IgD-negative memory B cell (primary cell): ENCODE measurements at regions not wholly inside any gene's neighbourhood (a gene's known extent, or its start where the extent isn't known, plus 50 kb on each side); places are given as distances from the start of the nearest gene placed in this dataset.
A peak's percentile ranks its signal among the peaks of the same experiment; 100 is the strongest.
"Not testable (repeated sequence)": the region's sequence is repeated elsewhere in the genome, so short reads cannot be mapped to it uniquely, and the experiment has no call there.

Source experiments
- H3K27ac Mint-ChIP-seq, 3 donors: one replicate each; pipeline ENCODE4 v1.8.0; 2020 to 2022; ENCODE audit warnings: mild to moderate bottlenecking in 3 of 3, mixed read lengths in 3 of 3, moderate library complexity in 1 of 3
- H3K27me3 Mint-ChIP-seq: one replicate; pipeline ENCODE4 v1.8.0; 2021; ENCODE audit warnings: mixed read lengths
- H3K36me3 Mint-ChIP-seq: one replicate; pipeline ENCODE4 v1.8.0; 2020; ENCODE audit warnings: mild to moderate bottlenecking, mixed read lengths
- H3K4me1 Mint-ChIP-seq, 3 donors: one replicate each; pipeline ENCODE4 v1.8.0; 2020 to 2022; ENCODE audit warnings: mixed read lengths in 3 of 3, mild to moderate bottlenecking in 1 of 3
- H3K4me3 Mint-ChIP-seq, 4 donors: one replicate each; pipeline ENCODE4 v1.8.0; 2020 to 2022; ENCODE audit warnings: mild to moderate bottlenecking in 4 of 4, mixed read lengths in 4 of 4, moderate library complexity in 3 of 4
- H3K9me3 Mint-ChIP-seq, 3 donors: one replicate each; pipeline ENCODE4 v1.8.0; 2020 to 2021; ENCODE audit warnings: mixed read lengths in 3 of 3, mild to moderate bottlenecking in 1 of 3

DNA sequence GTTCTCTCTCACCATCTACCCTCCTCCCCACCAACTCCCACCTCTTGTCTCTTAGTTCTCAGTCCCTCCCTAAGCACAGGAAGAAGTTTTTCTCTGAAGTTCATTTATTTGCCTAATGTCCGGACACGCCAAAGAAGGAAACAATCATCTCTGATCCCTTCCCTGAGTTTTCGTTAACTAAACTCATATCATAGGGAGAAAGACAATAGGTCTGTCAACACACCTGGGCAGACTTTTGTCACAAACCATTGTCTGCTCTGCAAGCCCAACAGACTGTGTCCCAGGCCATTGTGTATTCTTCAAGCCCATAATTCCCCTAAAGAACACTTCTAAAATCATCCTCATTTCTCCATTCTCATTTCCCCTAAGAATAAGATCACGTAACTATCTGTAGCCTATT is 691.0 kb upstream of the MBL2 start:
- no peaks in the 10 kb centered on the region for H3K27me3 Mint-ChIP-seq
- peak overlapping the region in 1 of 3 donors; percentile 50 for H3K27ac Mint-ChIP-seq
- no peak overlapping the region for H3K4me3 Mint-ChIP-seq
- H3K36me3 Mint-ChIP-seq, result no peaks in the 10 kb centered on the region
- H3K4me1 Mint-ChIP-seq, result peaks cover 0 to 2% (median 0%) of the 10 kb centered on the region in 3 donors
- peaks cover 0 to 7% (median 3%) of the 10 kb centered on the region in 3 donors for H3K9me3 Mint-ChIP-seq

DNA sequence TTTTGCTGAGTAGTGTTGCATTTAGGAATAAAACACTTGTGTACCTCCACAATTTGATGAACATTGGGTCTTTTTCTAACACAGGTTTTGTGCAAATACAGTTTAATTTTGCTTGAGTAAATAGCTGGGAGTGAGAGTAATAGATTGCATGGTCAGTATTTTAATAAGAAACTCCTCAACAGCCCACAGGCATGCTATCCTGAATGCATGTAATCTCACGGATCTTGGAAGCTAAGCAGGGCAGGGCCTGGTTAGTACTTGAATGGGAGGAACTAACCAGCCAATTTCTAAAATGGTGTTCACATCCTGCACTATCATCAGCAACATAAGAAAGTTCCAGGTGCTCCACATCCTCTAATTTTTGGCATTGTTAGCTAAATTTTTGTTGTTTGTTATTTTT is 685.4 kb upstream of the MBL2 start:
- no peak overlapping the region for H3K4me3 Mint-ChIP-seq
- H3K27me3 Mint-ChIP-seq, result no peaks in the 10 kb centered on the region
- H3K4me1 Mint-ChIP-seq, result peaks cover 0 to 2% (median 0%) of the 10 kb centered on the region in 3 donors
- no peaks in the 10 kb centered on the region for H3K36me3 Mint-ChIP-seq
- H3K27ac Mint-ChIP-seq, result no peak overlapping the region
- H3K9me3 Mint-ChIP-seq, result no peaks in the 10 kb centered on the region

DNA sequence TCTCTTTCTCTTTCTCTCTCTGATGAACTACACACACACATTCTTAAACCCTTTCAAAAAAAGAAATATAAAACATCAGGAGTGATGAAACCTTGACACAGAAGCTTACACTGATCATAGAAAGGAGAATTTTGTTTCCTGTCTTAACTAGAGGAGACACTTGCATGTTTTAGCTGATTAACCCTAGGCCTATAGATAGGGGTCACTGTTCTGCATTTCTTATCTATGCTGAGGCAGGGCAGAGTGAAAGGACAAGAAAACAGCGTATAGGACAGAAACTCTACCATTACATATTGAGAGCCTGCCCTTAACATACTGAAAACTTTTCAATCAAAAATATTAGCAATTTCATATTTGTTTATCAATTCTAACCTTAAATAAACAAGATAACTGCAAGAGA is 680.6 kb upstream of the MBL2 start:
- Mint-ChIP-seq H3K4me3 (no peak overlapping the region), H3K4me1 (no peaks in the 10 kb centered on the region), H3K36me3 (no peaks in the 10 kb centered on the region), H3K27me3 (no peaks in the 10 kb centered on the region), H3K27ac (no peak overlapping the region), H3K9me3 (peaks cover 0 to 15% (median 4%) of the 10 kb centered on the region in 3 donors)

DNA sequence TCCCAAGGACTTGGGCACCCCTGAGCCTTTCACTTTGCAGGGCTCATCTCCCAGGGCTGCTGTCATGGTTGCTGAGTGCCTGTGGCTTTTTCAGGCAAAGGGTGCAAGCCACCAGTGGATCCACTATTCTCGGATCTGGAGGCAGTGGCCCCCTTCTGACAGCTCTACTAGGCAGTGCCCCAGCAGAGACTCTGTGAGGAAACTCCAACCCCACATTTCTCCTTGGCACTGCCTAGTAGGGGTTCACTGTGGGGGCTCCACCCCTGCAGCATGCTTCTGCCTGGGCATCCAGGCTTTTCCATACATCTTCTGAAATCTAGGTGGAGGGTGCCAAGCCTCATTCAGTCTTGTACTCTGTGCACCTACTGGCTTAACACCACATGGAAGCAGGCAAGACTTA is 675.0 kb upstream of the MBL2 start:
- H3K9me3 Mint-ChIP-seq, result peaks cover 0 to 18% (median 6%) of the 10 kb centered on the region in 3 donors
- no peaks in the 10 kb centered on the region for H3K36me3 Mint-ChIP-seq

DNA sequence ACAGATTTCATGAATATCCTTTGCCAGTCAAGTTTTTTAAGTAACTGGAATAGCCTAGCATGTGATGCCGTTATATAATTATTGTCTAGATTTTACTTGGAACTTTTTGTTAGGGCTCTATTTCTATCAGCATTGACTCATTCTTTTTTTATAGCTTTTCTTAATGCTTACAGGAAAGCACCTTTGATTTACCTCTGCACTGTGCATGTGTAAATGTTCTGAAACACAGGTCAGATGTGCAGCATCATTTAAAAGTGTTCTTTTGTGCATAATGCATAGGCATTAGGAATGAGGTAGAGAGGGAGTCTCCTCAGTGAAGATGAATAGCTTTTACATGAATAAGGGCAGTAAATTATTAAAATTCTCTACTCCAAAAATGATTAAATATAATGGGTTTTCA is 669.3 kb upstream of the MBL2 start:
- no peak overlapping the region for H3K4me3 Mint-ChIP-seq

More for the DNA sequence above, 675.0 kb upstream of the MBL2 start:
- Mint-ChIP-seq H3K27ac (no peak overlapping the region), H3K4me3 (no peak overlapping the region), H3K27me3 (no peaks in the 10 kb centered on the region), H3K4me1 (no peaks in the 10 kb centered on the region)

DNA sequence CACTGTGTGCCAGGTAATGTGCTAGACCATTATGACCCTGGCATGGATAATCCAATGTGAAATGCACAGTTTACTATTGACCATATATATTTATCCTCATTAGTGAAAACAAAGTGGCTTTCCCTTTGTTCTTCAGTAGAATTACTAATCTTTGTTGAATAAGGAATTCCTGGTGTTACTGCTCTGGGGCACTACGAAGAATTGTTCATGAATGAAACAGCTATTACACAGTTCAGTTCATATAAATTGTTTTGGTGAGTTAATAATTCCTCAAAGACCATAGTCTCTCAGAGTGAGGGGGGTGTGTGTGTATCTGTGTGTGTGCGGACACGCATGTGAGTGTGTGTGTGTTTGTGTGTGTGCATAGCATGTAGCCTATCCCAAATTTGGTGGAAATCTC is 668.0 kb upstream of the MBL2 start:
- no peaks in the 10 kb centered on the region for H3K27me3 Mint-ChIP-seq
- no peak overlapping the region for H3K4me3 Mint-ChIP-seq
- no peaks in the 10 kb centered on the region for H3K4me1 Mint-ChIP-seq
- no peaks in the 10 kb centered on the region for H3K36me3 Mint-ChIP-seq
- no peaks in the 10 kb centered on the region for H3K9me3 Mint-ChIP-seq
- no peak overlapping the region for H3K27ac Mint-ChIP-seq

More for the DNA sequence above, 669.3 kb upstream of the MBL2 start:
- Mint-ChIP-seq H3K36me3 (no peaks in the 10 kb centered on the region), H3K27me3 (no peaks in the 10 kb centered on the region), H3K9me3 (peaks cover 0 to 2% (median 0%) of the 10 kb centered on the region in 3 donors), H3K27ac (no peak overlapping the region), H3K4me1 (no peaks in the 10 kb centered on the region)

DNA sequence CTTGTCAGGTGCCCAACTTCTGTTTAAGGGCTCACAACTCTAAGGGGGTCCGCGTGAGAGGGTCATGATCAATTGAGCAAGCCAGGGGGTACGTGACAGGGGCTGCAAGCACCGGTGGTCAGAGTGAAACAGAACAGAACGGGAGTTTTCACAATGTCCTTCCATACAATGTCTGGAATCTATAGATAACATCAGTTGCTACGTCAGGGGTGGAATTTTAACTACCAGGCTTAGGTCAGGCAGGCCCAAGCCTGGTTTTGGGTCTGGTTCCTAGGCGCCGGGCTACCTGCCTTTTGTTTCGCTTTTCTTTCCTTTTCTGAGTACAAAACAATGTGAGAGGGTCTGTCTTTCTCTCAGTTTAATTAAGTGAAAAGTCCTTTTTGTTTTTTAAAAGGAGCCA is 666.5 kb upstream of the MBL2 start:
- H3K4me3 Mint-ChIP-seq, H3K36me3 Mint-ChIP-seq, H3K9me3 Mint-ChIP-seq, H3K27ac Mint-ChIP-seq, H3K27me3 Mint-ChIP-seq, H3K4me1 Mint-ChIP-seq: not testable (repeated sequence)

DNA sequence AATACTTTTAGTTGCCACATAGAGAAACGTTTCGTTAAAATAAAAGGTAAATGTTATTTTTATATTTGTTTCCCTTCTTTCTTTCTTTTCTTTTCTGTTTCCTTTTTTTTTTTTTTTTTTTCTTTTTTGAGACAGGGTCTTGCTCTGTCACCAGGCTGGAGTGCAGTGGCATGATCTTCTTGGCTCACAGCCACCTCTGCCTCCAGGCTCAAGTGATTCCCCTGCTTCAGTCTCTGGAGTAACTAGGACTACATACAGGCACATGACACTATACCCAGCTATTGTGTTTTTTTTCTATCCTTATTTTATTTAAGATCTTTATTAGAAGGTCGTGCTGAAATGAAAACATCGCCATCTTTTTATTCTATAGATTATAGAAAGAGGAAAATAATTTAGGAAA is 661.8 kb upstream of the MBL2 start:
- Mint-ChIP-seq H3K36me3 (no peaks in the 10 kb centered on the region), H3K4me1 (no peaks in the 10 kb centered on the region), H3K27me3 (no peaks in the 10 kb centered on the region), H3K9me3 (peaks cover 0 to 1% (median 0%) of the 10 kb centered on the region in 3 donors), H3K27ac (no peak overlapping the region), H3K4me3 (no peak overlapping the region)

DNA sequence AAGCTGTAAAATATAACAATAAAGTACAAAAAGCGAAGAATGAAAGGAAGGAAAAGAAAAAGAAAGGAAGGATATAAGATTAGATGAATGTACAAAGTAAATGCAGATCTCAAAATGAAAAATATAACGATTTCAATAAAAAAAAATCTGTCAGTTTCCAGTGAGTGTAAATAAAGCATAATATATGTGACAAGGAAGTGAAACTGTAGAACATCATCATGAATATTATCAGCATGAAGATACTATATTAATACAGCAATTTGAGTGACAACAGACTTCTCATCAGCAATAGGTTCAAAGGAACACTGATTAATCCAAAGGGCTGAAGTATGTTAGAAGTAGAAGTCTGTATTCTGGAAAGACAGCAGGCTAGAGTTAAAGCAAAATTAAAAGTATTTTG is 659.5 kb upstream of the MBL2 start:
- H3K36me3 Mint-ChIP-seq, result no peaks in the 10 kb centered on the region
- H3K4me3 Mint-ChIP-seq, result no peak overlapping the region
- no peaks in the 10 kb centered on the region for H3K4me1 Mint-ChIP-seq

DNA sequence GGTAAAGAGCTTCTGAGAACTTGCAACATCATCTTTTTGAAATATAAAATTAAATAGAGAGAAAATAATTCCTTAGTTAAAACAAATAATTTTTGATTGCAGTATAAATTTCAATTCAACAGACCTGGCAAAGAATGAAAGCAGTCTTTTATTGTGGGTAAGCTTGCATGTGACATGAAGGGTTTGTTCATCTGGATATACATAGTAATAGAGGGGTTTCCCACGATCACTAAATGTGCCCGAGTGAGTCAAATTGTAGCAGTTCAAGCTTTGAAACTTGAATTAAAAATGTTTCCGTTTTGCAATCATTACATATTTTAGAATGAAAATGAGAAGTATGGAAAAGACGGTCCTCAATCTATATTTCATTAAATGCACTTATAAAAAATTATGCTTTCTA is 658.4 kb upstream of the MBL2 start:
- Mint-ChIP-seq H3K9me3 (peaks cover 0 to 4% (median 1%) of the 10 kb centered on the region in 3 donors), H3K27me3 (no peaks in the 10 kb centered on the region), H3K4me3 (no peak overlapping the region), H3K27ac (no peak overlapping the region), H3K36me3 (no peaks in the 10 kb centered on the region), H3K4me1 (no peaks in the 10 kb centered on the region)

More for the DNA sequence above, 659.5 kb upstream of the MBL2 start:
- Mint-ChIP-seq H3K27me3 (no peaks in the 10 kb centered on the region), H3K9me3 (peaks cover 0 to 1% (median 0%) of the 10 kb centered on the region in 3 donors), H3K27ac (no peak overlapping the region)

DNA sequence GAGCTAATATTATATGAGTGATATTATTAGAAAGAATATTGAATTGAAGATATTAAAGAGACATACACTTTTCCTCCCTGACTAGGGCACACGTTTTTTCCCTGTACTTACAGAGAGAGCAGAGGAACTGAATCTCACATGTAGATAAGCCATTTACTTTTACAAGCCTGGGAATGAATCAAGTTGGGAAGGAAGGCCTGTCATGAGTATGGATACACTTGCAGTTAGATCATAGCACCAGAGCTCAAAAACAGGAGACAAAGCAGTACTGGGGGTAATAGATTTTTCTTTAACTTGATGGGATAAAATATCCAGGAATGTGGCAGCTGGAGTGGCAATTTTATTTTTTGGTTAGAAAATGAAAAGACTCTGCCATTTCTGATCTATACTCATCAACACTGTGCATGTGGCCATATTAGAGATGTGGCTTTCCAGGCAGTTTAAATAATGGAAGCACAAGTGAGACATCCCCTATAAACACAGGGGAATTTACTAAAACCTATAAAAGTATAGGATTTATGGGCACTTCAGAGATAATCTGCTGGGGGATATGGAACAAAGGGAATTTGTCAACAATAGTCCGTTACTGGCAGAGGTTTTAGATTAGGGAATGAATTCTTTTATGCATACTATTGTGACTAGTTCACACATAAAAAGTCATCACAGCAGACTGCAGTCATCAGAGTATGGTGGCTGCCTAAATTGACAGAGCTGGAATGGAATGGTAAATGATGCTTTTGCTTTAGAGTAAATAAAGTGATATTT is 657.7 kb upstream of the MBL2 start:
- Mint-ChIP-seq H3K27ac (no peak overlapping the region), H3K36me3 (no peaks in the 10 kb centered on the region), H3K9me3 (peaks cover 0 to 8% (median 1%) of the 10 kb centered on the region in 3 donors), H3K4me1 (no peaks in the 10 kb centered on the region), H3K27me3 (no peaks in the 10 kb centered on the region), H3K4me3 (no peak overlapping the region)

DNA sequence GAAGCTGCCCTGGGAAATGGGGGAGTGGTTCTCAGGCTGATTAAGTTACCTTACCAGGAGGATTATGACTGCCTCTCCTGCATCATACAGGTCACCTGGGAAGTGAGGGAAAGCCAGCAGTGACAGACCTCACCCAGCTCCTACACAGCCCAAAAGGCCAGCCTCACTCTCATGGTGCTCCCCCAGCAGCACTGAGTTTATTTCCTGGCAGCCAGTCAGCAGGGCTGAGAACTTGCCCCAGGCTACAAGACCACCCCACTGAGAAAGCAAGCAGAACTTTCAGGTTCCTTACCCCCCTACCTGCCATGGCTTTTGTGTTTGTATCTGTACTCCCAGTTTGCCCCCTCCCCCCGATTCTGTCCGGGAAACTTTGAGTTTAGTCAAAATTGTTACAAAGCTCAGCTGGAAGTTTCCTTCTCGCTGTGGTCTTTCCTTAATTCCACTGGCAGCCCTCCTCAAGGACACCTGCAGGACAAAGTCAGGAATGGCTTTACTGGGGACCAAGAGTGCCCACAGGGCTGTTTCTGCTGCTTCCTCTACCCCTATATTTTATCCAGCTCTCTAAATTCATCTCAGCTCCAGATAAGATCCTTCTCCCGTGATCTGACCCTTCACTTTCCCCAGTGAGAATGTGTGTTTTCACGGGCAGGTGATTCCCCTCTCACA is 649.8 kb upstream of the MBL2 start:
- Mint-ChIP-seq H3K4me1 (no peaks in the 10 kb centered on the region), H3K9me3 (peaks cover 4 to 17% (median 6%) of the 10 kb centered on the region in 3 donors), H3K27me3 (no peaks in the 10 kb centered on the region), H3K36me3 (no peaks in the 10 kb centered on the region), H3K4me3 (no peak overlapping the region), H3K27ac (no peak overlapping the region)

DNA sequence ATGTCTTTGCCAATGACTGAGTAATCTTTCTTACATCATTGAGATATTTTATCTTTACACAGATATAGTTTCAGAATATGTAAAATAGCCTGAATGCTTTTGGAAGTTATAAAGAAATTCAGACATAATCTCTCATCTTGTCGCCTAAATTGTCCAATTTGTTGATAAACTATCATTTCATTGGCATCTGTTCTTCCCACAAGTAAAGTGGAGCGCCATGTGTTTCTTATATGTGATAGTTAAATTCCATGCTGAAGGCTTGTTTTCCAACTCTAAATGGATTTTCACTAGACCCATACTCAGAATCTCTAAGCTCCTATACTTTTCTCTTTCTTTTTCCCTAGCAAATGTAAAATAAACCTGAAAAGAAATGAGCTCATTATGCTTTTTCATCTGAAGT is 640.1 kb upstream of the MBL2 start:
- no peaks in the 10 kb centered on the region for H3K4me1 Mint-ChIP-seq

DNA sequence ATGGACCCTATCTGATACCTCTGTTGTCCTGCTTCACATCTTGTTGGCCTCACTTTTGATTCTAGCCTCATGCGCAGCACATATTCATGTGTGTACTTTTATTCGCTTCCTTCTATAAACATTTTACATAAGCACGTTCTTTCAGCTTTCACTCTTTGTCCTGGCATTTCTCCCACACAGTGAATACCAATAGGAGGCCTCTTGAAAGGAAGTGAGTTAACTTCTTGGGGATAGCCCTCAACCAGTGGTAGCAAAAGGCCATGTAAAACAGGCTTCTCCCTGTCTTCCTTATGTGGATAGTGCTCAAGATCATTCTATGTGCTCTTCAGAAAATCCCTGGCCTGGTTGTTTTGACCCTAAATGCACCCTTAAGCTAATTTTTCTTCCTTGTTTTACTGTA is 633.9 kb upstream of the MBL2 start:
- H3K4me3 Mint-ChIP-seq, result no peak overlapping the region
- H3K9me3 Mint-ChIP-seq, result peaks cover 0 to 8% (median 0%) of the 10 kb centered on the region in 3 donors
- no peaks in the 10 kb centered on the region for H3K36me3 Mint-ChIP-seq
- H3K27ac Mint-ChIP-seq, result no peak overlapping the region
- no peaks in the 10 kb centered on the region for H3K4me1 Mint-ChIP-seq
- no peaks in the 10 kb centered on the region for H3K27me3 Mint-ChIP-seq

More for the DNA sequence above, 640.1 kb upstream of the MBL2 start:
- Mint-ChIP-seq H3K27me3 (no peaks in the 10 kb centered on the region), H3K4me3 (no peak overlapping the region), H3K36me3 (no peaks in the 10 kb centered on the region), H3K27ac (no peak overlapping the region), H3K9me3 (peaks cover 0 to 10% (median 5%) of the 10 kb centered on the region in 3 donors)

DNA sequence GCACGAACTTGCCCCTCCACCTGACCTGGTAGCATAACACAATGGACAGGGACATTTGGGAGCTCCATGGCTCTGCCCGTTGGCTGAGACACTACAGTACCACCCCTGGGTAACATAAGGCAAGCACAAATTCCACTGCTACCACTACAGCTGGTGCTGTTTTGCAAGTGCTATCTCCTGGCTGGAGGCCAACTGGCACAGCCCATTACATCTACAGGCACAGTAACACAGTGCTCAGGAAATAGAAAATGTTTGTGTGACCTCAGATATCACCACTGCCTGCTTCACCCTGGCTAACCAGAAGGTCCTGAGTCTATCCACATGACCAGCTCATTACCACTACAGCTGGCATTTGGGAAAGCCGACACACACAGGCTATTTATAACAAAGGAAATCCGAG is 631.1 kb upstream of the MBL2 start:
- H3K9me3 Mint-ChIP-seq, result peaks cover 1 to 9% (median 5%) of the 10 kb centered on the region in 3 donors
- H3K27ac Mint-ChIP-seq, result no peak overlapping the region
- no peaks in the 10 kb centered on the region for H3K27me3 Mint-ChIP-seq
- H3K36me3 Mint-ChIP-seq, result no peaks in the 10 kb centered on the region
- no peak overlapping the region for H3K4me3 Mint-ChIP-seq
- H3K4me1 Mint-ChIP-seq, result peaks cover 0 to 2% (median 0%) of the 10 kb centered on the region in 3 donors

DNA sequence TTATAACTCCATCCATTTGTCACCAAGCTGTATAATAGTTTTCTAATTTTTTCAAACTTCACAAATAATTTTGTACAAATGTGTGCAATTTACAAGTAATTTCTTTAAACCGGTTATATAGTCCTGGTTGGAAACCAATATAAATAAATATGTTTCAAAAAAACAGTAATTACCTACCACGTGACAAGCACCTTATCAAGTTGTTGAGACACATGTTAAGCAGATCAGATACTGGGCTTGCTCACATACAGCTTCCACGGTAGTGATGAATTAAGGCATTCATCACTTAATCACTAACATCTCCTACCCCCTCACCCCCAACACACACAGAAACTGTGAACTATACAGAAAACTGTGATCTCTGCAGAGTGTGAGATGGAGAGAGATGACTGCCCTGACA is 630.0 kb upstream of the MBL2 start:
- no peaks in the 10 kb centered on the region for H3K27me3 Mint-ChIP-seq
- peaks cover 1 to 9% (median 5%) of the 10 kb centered on the region in 3 donors for H3K9me3 Mint-ChIP-seq
- no peaks in the 10 kb centered on the region for H3K36me3 Mint-ChIP-seq
- H3K27ac Mint-ChIP-seq, result no peak overlapping the region
- H3K4me1 Mint-ChIP-seq, result peaks cover 0 to 2% (median 0%) of the 10 kb centered on the region in 3 donors
- H3K4me3 Mint-ChIP-seq, result no peak overlapping the region
